ENCODE measurements at regions not wholly inside any gene's neighbourhood (a gene's known extent, or its start where the extent isn't known, plus 50 kb on each side); places are given as distances from the start of the nearest gene placed in this dataset.

DNA sequence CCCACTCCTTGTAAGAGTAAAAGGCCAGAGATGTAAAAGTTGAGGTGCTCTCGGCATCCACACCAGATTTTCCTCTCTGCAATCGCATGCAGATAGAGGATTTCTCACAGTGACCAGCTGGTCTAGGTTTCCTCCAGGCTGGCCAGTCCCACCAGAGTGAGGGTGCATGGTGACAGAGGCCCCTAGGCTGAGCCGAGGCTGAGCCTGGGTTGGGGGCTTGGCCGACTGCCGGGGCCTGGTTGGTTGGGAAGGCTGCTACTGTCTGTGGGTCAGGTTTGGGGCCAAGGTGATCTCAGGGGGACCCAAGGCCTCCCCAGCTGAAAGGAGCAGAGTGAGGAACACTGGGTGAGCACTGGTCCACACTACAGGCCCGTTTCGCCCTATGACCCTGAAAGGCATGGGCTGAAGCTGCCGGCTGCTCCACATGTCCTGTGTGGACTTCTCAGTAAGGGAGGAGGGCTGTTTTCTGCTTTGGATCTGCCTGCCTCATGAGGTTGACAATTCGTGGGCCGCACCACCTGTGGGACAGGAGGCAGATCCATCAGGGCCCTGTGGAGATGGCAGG, 400.8 kb upstream of the IRX4 start:
- DNase-seq: no peak

DNA sequence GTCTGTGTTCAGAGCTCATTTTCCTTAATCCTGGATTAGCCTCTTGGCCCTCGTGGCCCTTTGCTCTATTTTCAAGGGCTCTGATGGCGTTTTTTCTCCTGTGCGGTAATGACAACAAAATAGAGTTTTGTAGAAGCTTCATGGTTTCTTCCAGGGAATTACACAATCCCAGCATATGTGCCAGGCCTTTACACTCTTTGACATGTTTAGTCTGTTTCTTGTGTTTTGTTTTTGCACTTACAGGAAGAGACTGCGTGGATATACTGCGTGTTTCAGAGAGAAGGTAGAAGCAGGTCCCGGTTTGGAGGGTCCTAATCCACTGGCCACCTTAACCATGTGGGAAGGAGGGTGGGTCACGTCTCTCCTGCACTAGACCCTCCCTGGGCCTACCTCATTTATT, 400.2 kb upstream of the IRX4 start:
- DNase-seq: no peak

DNA sequence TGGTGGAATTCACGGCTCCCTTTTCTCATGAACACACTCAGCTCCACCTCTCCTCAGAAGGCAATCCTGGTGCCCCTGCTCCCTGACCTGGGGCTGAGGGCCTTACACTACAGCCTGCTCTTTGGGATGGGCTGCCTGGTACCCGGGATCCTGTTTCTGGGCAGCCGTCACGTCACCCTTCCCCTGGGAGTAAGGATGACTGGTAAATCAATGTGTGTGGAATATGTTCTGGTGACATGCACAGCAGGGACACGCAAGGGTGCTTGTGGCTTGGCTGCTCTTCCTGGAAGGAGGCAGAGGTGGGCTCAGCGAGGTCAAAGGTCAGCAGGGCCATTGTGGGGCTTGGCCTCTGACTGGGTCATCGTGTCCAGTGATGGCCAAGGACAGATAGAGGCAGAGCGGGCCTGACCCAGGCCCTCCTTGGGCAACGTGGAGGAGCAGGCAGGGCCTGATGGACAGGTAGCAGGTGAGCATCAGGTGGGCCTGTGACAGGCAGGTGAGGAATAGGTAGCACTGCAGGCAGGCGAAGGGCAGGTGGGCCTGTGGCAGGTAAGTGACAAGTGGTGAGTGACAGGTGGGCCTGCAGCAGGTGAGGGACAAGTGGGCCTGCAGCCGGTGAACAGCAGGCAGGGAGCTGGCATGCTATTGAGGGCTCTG, 399.4 kb upstream of the IRX4 start:
- no peak for DNase-seq

DNA sequence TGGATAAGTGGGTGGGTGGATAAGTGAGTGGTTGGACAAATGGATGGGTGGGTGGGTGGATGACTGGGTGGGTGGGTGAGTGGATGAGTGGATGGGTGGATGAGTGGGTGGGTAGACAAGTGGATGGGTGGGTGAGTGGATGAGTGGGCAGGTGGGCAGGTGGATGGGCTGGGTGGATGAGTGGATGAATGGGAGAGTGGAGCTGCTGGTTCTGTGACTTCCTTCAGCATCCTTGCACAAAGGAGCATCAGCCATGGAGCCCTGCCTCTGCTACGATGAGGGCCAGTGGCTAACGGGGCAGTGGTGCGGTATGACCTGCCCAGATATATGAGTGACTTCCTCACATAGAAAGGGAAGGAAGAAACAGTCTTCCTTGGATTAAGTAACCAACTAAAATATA, 398.7 kb upstream of the IRX4 start:
- no peak for DNase-seq

DNA sequence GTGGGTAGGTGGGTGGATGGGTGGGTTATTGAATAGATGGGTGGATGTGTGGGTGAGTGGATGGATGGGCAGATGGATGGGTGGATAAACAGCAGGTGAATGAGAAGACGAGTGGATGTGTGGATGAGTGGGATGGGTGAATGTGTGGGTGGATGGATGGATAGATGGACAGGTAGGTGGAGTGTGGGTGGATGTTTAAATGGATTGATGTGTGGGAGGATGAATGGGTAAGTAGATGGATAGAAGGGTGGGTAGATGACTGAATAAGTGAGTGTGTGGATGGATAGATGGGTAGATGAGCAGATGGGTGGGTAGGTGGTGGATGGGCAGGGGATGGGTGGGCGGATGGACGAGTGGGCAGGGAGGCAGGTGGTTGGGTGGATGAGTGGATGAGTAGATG, 397.6 kb upstream of the IRX4 start:
- DNase-seq: no peak

DNA sequence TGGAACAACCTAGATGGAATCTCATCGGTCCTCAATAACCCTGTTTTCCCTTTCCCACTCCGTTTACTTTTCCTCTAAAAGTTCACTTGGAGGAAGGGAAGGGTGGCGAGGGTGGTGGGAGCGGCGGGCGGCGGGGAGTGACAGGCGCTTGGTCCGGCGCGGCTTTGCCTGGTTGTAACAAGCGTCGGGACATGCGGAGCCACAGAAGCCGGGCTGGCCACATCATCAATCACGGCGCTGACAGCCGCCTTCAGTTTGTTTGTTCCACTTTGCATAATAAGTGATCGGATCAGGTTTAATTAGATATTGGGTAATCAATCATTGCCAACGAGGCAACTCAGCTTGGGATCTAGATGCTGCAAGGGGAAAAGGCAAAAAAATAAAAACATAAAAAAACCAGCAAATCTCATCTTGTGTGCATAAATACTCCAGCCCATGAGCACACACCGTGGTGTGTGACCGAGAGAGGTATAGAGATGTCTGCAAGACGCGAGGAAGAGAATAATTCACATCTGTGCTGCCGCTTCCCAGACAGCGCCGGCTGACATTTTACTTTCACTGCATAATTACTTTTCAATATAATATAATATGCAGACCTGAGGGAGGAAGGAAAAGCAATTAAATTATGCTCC, 396.2 kb upstream of the IRX4 start:
- DNase-seq: no peak

DNA sequence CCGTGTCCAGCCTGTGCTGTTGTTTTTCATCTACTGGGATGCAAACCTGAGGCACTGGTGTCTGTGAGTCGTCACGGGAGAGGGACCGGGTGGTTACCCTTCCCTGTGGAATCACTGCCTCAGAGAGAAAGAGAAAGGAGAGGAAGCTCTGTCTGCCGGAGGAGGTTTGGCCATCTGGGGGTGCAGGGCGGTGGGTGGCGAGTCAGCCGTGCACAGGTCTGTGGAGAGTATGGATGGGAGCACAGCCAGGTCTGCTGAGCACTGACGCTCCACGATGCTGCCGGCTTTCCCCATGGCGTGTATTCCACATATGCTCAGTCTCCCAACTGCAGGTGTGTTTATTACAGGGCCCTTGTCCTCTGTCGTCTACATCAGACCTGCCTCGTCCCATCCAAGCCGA, 395.2 kb upstream of the IRX4 start:
- no peak for DNase-seq

DNA sequence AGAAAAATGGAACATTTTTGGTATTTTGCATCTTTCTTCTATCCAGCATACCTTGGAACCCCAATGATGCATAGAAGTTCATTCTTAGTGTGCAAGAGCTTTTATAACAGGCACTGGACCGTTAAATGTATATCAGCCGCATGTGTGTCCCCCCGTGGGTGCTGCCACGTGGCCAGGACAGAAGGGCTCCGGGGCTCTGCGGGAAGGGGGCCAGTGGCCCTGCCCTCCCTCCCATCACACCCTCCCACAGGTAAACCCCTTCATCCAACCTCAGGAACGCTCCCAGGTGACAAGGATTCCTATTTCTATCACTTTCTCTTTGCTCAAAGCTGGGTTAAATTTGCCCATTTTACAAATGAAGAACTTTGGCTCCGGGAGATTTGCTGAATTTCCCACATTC, 393.4 kb upstream of the IRX4 start:
- DNase-seq: no peak

DNA sequence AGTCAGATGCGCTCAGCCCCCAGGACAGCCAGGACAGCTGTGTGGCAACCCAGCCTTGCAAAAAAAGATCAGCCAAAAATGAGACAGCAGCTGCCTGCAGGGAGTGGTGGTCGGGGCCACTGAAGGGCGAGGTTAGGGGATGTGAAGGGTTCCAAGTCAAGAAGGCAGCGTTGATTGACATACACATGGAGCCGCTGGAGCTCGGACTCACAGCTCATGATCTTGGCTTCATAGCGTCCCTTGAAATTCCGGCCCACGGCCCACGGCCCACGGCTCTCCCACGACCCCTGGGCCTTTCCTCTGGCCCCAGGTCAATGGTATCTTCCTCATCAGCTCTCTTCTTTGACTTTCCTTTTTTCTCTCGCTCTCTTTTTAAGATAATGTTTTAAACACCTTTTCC, 390.0 kb upstream of the IRX4 start:
- DNase-seq: no peak

DNA sequence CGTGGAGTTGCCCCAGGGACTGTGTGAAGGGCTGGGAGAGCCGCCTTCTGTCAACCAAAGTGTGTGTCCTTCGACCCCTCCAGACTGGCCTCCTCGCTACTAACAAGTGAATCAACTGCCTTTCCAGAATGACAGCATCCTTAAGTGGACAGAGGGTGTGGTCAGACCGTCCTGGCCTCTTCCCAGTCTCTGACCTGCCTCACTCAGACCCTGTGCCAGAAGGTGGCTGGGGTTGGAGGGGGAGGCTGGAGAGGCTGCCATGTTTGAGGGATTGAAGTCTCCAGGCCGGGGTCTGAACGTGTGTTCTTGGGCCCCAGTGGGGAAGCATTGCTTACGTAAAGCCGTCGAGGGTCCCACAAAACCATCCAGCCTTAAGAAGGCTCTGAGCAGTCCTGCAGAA, 389.3 kb upstream of the IRX4 start:
- no peak for DNase-seq

DNA sequence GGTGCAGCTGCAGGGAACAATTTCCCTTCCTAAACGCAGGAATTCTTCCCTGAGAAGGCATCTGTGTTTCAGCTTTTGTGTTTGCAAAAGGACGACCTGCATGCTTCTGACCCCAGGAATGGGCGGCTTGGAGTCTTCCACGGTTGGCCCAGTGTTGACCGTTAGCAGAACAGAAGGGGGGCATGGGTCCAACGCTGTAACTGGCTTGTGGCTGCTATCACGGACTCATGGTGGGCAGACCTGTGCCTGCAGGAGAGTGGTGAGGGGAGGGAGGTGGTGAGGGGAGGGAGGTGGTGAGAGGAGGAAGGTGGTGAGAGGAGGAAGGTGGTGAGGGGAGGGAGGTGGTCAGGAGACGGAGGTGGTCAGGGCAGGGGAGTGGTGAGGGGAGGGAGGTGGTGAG, 388.6 kb upstream of the IRX4 start:
- DNase-seq: no peak

DNA sequence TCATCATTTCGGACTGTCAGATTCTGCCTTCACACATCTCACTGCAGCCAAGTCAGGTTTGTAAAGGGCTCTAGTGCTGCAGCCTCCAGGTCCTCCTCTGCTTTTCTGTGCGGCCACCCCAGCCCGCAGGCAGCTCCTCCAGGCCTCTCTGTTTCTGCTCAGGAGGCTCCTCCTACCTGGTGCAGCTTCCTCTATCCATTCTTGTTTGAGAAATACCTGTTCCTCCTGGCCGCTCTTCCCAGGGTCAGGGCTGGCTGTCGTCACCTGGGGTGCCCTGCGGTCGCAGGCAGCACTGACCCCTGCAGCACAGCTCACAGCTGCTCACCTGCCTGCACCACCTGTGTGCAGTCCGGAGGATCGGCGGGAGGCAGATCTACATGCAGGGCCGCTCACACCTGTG, 387.7 kb upstream of the IRX4 start:
- DNase-seq: no peak

DNA sequence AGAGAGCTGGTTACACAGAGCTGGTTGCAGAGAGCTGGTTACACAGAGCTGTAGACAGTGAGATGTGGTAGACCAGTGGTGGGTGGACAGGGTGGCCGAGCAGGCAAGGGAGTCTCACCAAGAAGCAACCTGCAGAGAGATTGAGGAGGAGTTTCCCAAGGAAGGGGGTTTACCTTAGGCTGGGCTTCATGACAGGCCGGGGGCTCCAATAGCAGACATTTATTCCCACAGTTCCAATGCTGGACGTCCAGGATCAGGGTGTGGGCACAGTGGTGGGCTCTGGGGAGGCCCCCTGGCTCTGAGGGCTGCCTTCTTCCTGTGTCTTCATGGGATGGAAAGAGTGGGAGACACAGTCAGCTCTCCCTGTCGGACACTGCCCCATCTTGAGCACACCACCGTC, 386.9 kb upstream of the IRX4 start:
- DNase-seq: no peak

DNA sequence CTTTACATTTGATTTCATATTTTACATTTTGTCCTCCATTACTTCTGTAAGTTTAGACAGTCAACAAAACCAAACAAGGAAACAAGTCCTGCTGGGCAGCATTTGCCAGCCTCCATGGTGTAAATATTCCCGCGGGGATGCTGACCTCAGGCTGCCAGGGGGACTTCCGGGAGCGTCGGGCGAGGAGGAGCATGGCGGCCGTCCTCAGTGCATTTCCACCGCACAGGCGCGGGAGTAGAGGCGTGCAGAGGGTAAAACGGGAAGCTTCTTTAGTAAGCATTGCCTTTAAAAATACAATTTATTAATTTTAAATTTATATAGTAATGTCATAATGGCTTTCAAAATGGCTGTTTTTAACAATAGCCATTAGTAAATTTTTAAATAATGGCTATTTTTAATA, 385.3 kb upstream of the IRX4 start:
- no peak for DNase-seq

DNA sequence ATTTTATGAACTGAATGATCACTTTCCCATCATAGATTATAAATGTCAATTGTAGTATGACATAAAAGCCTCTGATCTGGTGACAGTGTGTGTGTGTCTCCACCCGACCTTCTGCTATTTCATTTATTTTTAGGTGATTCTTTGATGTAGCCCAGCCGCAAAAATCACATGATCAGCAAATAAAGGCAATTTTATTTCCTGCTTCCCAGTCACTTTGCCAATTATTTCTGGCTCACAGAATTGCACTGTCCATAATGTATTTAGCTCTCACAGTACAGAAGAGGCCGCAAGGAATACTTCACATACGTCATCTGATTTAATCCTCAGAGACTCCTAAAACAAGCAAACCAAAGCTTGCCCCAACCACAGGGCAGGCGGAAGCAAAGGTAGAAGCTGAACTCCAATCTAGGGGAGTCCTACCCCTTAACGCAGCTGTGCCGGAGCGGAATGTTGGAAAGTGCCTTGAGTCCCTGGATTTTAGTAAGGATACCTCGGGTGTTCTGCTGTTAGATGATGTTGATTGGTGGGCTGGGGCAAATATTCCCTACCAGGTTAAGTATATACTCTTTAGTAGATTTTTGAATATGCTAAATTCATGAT, 384.0 kb upstream of the IRX4 start:
- DNase-seq: no peak

DNA sequence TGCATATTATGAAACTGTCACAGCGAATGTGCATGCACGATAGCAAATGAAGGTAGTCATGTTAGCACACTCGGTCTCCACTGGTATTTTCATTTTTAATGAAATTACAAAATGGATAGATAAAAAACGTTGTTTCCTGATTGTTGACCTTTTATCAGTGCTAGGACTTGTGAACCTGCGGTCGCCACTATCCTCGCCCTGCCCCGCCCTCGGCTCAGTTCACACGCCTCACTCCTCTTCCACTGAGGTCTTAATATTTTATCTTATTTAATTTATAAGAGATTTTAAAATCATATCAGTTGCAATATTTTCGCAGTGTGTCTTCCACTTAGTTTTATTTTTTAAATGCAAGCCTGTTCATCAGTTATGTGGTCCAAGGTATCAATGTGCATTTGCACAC, 382.6 kb upstream of the IRX4 start:
- DNase-seq: no peak

DNA sequence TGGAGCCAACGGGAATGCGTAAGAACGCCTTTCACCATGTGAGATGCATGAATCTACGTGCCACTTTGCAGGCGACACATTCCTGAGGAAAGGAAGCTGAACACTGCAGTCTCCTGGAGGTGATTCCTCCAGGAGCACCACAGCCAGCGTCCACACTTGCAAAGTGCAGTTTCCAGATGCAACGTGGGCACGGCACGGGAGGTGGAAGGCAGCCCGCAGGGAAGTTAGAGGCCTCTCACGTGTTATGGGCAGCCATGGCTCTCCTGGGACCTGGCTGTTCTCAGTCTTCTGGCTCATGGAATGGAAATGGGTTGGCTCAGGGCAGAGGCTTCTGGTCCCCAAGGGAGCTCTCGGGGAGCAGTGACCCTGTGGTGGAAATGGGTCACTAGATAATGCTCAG, 381.0 kb upstream of the IRX4 start:
- DNase-seq: no peak

DNA sequence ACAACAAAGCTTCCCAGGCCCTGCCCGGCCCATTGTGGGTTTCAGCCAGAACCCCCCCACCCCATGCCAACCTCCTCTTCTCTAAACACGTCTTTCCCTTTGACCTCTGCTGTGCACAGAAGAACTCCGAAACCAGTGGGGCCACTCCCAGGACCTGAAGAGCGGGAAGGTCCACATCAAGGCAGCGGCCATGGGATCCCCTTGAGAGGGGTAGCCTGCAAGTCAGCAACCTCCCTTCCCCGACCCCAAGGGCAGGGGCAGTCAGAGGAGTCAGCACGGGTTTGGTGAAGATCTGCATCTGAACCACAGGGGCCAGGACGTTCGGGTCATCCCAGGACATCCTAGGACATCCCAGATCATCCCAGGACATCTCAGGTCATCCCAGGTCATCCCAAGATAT, 379.9 kb upstream of the IRX4 start:
- DNase-seq: no peak

DNA sequence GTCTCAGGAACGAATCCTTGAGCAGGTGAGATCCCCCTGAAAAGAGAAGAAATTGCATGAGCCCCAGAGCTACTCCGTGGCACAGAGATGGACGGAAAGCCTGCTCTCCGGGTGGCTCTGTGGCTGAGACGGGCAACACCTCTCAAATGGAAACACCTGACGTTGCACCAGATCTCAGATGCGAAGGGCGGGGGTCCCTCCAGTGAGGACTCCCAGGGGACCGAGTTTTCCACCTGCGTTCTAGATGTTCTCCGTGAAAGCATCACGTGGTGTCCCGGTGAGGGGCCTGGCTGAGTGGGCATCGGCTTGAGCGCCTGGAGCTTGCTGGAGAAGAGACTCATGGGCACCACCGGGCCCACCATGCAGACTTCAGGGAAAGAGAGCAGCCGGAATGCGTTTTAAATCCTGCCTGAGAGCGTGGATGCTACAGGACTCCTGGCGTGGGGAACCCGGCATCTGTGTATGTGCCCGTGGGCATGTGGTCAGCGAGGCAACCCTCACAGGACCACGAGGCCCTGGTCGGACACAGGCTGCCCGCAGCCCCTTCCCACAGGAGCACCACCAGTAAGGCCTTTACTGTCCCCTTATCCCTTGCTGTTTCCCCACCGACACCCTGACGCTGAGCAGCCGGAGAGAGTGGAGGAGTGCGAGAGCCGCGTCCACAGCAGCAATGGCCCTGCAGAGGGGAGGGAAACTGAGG, 378.4 kb upstream of the IRX4 start:
- DNase-seq: no peak

DNA sequence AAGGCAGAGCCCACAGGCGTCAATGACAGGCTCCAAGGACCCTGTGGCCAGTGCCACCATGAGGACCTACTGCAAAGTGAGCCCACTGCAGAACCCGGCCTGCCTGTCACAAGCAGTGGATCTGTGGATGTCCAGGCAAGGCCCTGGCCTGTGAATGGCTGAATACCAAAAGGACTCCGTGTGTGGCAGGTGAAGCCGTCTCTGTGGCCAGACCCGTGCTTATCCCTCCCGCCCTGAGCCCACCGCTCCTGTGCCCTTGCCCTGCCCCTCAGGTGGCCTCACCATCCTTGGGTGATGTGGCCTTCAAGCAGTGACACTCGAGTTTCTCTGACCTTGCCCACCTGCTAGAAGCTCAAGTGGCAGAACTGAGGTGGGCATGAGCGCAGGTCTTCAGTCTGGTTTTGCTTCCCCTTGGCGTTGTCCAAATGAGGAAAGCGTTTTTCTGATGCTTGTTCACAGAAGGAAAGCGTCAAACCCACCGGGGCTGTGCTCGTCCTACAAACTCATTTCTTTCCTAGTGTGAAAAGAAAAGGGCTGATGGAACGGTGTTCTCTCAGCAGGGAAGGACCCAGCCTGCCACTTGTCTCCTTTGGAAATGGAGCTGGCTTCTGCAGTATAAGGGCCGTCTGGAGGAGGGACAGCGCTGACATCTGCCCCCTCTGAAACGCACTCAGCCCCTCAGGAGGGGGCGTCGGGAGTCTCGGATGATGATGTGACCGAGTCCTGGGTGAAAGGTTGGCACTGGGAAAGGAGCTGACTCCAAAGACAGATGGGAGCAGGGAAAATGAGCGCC, 377.7 kb upstream of the IRX4 start:
- DNase-seq: no peak

DNA sequence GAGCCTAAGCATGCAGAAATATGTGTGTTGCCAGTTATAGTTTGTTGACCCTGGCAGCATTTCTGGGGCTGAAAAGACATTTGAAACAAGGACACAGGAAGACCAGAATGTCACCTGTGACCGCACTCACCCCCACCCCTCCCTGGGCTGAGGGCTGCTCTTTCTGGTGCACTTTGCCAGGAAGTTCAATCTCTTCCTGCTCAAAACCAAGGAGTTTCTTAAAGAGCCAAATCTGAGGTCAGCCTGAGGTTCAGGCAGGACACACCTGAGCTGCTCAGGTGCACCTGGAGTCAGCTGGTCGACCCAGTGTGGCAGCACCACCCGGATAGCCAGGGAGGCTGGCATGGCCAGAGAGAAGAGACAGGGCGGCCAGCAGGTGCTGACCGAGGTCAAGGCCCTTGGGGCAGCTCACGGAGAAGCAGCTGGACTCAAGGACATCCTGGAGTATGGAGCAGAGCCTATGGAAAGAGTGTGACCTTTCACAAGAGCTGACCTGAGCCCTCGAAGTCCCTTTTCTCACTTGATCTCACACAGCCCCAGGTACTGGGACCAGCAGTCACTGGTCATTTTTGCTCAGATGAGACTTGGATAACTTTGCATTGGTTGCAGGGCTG, 376.9 kb upstream of the IRX4 start:
- DNase-seq: no peak

DNA sequence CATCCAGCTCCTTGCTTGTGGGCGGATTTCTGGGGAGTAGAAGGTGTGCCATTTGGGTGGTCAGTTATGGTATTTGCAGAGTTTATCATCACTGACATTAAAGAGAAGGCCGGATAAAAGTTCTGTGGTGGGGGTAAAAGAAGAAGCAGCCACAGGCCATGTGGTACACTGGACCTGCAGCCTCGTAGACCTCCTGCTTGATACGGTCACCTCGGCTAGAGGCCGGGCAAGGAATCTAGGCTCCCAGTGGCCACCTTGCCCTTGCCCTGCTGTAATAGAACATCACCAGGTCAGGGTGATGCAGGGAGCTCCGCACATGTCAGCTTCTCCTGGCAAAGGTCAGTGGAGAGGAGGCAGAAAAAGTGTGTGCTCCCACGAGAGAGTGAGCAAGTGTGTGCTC, 376.1 kb upstream of the IRX4 start:
- no peak for DNase-seq

Measured in NCI-H1694 (cell line).